UCSD-AML1 (cell line): ENCODE measurements at regions not wholly inside any gene's neighbourhood (a gene's known extent, or its start where the extent isn't known, plus 50 kb on each side); places are given as distances from the start of the nearest gene placed in this dataset.

Experiments
- DNase-seq: peaks from one replicate; lab custom pipeline; 2025; ENCODE audit not compliant: unreplicated experiment; lab: John Stamatoyannopoulos, UW

DNA sequence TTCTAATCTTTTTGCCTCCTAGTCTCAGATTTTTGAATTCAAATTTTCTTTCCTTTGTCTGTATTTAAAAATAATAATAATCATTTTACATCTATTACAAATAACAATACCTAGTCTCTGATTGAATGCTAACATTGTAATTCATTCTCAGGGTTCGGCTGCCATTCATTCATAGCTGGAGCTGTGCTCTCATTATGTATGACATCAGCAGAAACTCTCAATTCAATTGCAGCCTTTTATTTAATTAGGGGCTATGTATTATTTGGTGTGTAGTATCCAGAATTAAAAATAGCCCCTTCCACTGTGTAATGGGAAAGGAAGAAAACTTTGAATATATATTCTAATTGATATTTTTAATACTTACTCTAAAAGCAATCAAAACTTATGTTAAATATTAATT lies 270.4 kb upstream of the MDFIC2 start:
- no peak for DNase-seq

DNA sequence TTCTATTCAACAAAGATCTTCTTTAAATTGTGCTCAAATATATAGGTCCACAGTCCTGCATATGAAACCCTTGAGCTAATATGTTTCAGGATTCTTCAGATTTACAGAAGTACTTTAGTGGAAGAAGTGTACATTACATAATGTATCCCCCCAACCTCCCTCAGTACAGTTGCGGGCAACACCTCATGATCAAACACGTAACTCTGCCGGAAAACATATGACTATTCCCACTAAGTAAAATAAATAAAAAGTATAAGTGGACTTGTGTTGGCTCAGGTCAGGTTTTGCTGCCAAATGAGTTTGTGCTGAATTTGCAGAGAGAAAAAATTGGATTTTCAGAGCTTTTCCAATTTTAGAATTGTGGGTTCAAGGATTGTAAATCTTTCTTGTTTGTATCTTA lies 267.6 kb upstream of the MDFIC2 start:
- no peak for DNase-seq

DNA sequence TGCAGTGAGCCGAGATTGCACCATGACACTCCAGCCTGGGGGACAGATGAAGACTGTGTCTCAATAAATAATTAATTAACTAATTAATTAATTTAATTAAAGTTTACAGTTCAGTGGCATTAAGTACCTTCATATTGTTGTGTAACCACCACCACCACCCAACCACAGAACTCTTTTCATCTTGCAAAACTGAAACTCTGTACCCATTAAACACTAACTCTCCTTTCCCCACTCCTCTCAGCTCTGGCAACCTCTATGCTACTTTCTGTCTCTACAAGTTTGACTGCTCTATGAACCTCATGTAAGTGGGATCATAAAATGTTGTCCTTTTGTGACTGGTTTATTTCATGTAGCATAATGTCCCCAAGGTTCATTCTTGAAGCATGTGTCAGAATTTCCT lies 259.3 kb upstream of the MDFIC2 start:
- no peak for DNase-seq

DNA sequence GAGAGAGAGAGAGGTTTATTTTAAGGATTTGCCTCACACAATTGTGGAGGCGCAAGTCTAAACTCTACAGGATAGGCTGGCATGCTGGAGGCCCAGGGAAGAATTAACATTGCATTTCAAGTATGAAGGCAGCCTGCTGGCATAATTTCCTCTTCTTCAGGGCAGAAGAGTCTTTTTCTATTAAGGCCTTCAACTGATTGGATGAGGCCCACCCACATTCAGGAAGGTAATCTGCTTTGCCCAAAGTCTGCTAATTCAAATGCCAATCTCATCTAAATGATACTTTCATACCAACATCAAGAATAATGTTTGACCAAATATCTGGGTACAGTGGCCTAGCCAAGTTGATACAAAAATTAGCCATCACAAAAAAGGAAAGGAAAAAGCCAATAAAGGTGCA lies 258.1 kb upstream of the MDFIC2 start:
- DNase-seq: no peak

DNA sequence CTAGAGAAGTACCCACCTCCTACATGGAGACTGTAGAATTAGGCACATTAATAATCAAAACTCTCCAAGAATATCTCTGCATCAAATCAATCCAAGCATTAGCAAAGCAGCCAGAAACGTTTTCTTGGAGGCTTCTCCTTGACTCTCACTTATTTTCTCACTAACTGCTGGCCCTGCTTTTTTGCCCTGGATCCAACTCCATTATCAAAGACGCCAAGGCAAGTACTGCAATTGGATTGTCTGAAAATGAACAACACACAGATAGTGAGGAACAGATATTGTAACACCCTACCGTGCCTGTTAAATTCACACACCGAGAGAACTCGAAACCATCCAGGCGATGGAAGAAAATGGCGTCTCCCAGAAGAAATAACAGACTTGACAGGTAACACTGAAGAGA lies 256.2 kb upstream of the MDFIC2 start:
- DNase-seq: no peak

DNA sequence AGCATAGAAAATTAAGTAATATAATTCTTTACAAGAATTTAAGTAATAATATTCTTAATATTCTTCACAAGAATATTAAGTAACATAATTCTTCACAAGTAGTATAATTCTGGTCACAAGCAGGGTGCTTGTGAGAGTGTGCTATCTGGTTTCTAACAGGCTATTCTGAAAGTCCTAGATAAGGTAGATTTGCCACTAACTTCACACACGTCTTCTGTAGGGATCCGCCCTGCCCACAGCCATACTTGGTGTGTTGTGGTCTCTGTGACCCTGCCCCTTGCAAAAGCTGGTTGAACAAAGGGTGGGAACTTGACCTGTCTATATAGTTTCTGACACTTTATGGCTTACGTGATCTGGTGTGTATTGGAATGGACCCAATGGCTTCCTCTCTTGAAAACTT lies 253.4 kb upstream of the MDFIC2 start:
- DNase-seq: no peak

DNA sequence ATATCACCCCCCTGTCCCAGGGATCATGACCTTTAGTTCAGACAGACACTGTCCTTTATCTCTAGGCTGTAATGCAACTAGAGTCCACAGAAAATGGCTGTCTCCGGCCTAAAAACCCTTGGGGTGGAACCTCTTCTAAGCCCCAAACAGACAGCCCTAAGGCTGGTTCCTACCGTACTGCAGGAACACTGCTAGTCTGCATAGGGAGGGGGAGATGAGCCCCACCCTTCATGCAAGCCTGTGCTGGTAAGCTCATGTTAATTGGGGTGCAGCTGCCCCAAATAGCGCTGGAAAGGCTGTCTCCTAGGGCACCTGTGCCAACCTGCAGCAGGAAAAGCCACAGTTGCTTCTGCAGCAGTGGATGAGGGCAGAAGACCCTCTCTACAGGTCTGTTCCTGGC lies 252.1 kb upstream of the MDFIC2 start:
- no peak for DNase-seq

DNA sequence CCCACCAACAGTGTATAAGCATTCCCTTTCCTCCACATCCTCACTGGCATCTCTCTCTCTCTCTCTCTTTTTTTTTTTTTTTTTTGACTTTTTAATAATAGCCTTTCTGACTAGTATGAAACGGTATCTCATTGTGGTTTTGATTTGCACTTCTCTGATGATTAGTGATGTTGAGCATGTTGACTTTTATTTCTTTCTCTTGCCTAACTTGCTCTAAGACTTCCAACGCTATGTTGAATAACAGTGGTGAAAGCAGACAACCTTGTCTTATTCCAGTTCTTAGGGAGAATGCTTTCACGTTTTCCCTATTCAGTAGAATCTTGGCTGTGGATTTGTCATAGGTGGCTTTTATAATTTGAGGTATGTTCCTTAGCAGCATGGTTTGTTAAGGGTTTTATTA lies 249.4 kb upstream of the MDFIC2 start:
- DNase-seq: no peak

DNA sequence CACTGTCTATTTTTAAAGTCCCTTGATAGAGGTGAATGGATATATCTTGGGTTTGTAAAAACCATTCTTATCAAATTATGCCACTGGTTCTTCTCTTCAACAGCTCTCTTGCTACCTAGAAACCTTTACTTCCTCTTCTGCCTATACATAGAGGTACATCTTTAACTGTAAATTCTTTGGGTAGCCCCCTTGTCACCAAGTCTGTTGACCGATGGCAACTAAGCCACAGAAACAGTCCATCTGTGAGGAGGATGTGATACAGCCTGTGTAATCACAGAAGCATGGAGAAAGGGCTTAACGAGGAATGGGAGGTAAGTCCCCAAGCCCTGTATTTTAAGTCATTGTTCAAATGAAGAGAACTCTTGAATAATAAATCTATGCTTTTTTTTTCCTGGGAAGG lies 246.5 kb upstream of the MDFIC2 start:
- DNase-seq: no peak

DNA sequence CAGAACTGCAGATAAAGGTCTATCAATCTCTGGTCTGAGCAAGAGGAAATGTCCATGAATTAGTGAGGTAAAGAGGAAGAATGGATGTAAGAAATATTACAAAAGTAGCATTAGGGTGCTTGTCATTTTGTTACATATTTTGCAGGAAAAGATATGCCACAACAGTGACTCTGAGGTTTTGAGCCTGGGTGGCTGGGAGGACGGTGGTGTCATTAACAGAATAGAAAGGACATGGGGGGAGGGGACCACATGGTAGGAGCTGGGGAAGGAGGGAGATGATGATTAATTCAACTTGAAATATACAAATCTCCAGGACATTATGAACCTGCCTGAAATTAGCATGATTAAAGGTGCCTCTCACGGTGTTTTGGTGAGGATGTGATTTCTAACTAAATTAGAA lies 245.5 kb upstream of the MDFIC2 start:
- DNase-seq: peak; percentile 64

DNA sequence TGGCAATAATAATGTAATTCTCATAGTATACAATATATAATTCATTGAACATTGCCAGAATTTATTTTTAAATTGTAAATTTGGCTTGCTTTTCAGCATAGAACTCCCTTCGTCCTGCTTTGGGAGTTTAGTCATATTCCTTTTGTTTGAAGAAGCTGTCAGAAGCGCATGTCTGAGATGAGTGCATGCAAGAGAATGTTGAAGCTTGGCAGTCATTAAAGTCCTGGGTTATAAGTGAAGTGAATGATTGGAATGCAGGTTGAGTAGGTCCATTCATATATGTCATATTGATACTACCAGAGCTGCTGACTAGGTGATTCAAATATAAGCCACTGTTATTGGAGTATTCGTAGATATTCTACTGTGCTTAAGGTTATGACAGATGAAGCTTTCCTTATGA lies 243.6 kb upstream of the MDFIC2 start:
- no peak for DNase-seq

DNA sequence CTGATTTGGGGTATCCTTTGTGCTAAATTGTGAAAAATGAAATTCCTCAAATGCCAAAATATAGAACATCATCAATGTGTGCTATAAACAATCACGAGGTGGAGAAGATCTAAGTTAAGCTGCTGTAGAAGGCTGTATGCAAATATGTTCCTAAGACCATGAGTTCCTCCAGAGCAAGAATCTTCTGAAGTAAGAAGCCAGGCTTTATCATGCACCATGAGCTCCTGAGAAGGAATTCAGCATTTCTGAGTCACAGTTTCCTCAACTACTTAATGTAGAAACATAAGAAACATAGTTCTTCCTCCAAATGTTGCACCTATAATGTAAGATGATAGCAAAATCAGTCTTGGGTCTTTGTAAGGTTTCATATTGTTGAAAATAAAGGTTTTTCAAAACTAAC lies 241.7 kb upstream of the MDFIC2 start:
- DNase-seq: no peak

DNA sequence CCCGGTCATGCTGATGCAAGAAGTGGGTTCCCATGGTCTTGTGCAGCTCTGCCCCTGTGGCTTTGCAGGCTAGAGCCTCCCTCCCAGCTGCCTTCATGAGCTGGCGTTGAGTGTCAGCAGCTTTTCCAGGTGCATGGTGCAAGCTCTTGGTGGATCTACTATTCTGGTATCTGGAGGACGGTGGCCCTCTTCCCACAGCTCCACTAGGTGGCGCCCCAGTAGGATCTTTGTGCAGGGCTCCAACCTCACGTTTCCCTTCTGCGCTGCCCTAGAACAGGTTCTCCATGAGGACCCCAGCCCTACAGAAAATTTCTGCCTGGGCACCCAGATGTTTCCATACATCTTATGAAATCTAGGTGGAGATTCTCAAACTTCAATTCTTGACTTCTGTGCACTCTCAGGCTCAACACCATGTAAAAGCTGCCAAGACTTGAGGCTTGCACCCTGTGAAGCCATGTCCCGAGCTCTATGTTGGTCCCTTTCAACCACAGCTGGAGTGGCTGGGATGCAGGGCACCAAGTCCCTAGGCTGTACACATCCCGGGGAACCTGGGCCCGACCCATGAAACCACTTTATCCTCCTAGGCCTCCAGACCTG lies 238.4 kb upstream of the MDFIC2 start:
- DNase-seq: peak; percentile 73

DNA sequence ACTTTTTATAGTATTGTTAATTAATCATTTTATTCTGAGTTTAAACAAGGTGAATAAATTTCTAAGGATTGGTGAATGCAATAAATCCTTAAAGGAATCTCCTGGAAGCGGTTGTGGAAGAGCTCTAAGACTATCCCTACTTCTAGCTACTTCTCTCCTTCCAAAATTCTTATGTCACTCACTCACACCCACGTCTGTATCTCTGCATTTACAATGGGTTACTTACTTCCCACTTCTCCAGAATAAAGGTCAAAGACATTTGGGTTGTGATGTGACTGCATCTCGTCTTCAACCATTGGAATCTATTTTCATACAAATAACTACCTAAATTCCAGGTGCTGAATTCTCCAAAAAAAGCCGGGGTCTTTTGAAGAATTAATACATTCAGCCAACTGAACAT lies 234.2 kb upstream of the MDFIC2 start:
- DNase-seq: no peak

DNA sequence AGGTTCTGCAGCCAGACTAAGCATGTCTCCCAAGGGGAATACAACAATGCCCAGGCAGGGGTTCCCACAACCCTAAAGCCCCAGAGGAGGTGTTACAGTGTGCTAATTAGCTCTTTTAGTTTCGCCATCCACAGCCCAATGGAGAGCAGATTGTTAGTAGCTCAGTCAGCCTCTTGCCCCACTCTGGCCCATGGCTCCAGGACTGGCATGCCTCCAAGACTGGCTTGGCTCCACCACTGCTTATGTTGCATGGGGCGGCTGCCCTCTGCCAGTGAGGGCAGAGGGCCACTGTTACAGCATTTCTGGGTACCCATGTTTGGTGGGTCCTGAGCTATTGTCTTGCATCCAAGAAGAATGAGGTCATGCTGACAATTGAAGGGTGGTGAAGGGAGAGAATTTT lies 231.1 kb upstream of the MDFIC2 start:
- DNase-seq: no peak

DNA sequence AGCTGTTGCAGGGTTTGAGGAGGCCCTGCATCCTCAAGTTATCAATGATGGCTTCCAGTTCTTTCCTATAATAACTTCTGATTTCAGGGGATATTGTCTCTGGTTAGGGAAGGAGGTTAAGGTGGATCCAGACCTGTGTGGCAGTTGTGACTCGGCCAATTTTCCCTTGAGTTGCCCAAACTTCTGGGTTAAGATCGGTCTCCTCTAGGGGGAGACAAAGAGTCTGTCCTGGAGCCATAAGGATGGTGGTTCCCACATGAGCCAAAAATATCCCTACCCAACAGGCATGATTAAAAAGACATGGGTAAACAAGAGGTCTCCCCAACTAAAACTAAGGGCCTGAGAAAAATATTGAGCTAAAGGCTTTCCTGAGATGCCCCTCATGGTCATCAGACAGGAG lies 227.5 kb upstream of the MDFIC2 start:
- DNase-seq: no peak

DNA sequence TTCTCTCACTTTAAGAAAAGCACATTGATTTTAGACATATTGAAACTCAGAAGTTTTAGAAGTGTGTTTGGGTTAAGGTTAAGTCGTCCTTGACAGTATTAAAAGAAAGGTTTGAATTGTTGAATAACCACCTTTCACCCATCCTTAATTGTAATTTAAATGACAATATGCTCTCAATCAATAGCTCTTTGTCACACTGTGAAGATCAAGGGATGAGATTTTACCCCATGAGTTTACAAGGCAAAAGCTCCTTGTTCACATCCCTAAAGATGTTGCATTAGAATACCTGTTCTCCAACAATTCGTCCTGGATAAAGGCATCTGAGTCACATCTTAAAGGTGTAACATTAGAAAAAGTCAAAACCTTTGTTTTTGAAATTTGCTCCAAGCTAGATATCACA lies 220.4 kb upstream of the MDFIC2 start:
- DNase-seq: no peak

DNA sequence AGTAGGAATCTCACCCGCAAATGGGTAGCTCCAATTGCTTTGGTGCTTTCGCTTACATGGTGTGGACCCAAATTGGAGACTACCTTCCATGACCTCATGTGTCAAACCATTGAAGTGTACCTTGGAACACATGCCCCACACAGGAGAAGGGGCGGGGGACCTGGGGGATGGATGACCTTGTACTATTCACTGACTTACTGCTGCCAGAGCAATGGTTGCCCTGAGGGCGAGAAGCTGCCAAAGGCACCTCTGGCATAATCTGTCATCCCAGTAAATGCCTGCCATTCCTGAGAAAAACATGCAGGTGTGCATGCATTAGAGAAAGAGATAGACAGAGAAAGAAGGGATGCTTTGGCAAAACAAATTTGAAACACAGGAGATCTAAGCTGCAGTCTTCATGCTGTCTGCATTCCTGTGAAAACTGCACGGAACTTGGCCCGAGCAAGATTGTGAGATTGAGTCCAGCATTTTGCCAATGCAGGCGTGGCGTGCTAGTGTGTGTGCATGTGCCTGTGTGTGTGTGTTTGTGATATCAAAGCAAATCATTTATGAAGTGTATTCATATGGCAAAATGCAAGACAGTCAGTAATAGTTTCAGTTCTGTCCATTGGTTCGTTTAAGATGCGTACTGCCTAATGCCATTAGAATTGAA lies 219.5 kb upstream of the MDFIC2 start:
- DNase-seq: no peak

DNA sequence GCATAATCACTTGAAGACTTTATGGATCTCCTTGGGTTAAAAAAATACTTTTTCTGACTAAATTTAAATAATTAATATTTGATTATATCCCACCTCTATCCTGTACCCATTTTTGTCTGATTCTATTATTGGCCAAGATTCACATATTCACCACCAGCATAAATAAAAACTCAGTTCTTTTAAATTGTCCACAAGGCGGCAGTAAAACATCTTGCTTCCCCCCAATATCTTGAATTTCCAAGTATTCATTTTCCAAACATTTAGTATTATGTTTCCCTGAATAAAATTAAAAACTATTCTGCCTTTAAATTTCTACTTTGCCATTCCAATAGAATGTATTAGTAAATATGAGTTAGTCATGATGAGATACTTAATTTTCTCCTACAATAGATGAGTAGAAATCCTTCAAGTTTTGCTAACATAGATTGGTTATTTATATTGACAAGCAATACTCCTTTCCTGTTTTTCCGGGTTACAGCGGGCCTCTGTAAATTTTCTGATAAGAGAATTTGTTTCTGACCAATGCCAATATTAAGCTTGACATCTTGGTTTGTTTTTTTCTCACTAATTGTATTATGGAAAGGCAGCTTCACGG lies 218.7 kb upstream of the MDFIC2 start:
- no peak for DNase-seq

DNA sequence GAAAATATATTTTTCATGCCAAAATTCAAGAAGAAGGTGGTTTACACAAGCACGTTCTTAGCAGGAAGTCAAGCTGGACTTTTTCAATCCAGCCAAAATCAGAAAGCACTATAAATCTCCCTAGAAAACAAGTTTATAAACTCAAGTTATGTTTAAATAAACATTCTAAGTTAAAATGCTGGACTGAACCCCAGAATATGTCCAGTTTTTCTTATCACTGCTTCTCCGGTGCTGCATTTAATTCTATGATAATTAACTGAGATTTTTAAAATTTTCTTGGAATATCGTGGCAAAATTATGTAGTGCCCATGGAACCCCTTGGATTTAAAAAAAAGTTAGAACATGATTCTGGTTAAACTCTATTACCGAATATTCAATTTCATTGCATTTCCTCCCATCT lies 218.2 kb upstream of the MDFIC2 start:
- no peak for DNase-seq

DNA sequence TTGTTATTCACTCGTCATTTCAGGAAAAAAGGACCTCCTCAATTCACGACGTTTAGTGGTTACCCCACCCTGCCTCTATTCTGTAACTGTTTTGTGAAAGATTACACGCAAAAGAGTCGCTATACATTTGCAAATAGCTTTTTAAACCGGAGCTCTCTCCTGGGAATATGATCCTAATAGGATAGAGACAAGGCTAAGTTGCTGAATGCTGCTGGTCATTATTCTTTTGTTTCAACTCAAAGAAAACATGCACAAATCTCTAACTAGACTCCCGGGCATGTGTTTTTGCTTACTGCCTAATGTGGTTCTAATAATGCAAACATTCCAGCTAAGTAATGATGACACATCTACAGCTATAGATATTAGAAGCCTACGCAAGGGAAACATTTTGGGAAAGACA lies 214.6 kb upstream of the MDFIC2 start:
- DNase-seq: no peak

DNA sequence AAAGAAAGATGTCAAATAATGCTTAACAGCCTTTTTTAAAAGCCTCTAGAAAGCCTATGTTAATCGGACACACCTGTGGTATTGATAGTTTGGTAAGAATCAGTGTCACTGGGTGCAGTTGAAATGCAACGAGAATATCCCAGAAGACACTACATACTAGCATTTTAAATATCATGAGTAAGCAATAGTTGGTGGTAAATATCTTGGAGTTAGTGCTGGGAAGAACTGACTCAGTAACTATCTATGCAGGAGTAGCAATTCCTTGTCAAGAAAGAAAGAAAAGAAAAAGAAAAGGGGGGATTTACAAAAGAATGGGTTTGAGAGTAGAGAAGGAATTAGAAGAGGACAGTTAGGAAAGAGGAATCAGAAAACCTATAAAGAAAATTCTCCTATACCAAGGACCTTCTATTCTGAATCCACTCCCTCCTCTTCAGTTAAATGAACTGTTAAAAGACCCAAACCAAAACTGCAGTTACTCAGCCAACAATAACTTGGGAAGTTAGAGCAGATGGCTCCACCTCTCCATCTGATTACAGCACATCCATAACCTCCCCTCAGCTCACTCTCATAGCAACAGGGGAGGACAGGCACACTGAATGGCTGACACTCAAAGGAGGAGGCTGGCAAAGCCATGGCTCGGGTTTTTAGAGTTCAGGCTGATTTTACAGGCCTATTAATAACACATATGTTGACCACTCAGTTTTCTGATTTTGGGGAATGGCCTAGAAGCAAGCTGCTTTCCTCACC lies 207.6 kb upstream of the MDFIC2 start:
- no peak for DNase-seq
